ENCODE measurements at regions not wholly inside any gene's neighbourhood (a gene's known extent, or its start where the extent isn't known, plus 50 kb on each side); places are given as distances from the start of the nearest gene placed in this dataset.

DNA sequence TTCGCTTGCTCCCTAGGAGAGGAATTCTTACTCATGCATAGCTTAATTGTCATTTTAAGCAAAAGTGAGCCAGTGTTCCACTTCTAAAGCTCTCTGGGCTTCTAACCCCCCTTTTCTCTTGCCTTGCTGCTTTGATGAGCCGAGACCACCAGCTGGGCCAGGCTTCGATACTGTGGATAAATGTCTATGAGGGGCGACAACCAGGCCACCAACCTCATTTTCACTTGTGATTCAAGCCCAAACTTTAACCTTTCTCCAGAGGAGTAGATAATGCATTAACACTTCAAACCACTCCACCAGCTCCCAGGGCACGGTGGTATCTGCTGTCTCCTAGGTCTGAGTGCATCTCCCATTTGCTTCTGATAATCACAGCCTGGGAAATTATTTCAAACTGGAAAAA lies 205.6 kb downstream of the PSAT1 start:
- no peak for DNase-seq (ENCODE audit: low spot score)

DNA sequence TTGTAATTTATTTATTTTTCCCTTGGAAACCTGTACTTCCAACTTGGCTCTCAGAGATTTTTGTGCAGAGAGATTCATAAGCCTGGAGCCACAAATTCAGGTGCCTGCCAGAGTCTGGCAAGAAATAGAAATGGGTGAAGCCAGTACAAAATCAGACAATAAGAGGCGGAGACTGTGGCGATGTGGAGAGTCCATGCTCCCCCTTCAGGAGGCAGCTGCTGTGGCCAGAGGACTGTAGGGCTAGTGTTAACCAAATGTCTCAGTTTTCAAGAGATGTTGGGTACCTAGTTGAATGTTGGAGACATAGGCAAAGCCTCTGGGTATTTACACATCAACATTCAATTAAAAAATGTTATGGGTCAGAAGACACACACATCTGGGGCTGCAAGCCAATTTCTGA lies 208.6 kb downstream of the PSAT1 start:
- no peak for DNase-seq (ENCODE audit: low spot score)

DNA sequence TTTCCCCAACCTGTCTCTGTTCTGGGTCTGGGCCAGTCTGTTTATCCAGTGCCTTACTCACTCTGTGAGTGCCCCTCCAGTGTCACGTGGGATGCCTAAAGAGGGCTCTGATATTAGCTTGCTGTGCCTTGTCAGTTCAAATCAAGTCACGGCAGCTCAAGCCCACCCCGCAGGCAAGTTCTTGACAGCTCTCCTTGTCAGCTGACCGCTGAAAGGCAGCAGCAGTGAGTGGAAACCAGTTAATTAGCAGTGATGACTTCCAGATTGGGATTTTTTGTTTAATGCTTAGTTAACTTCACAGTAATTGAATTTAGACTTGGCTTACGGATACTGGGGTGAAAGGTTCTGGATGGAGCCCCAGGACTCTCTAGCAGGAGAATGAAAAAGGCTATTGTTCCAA lies 210.1 kb downstream of the PSAT1 start:
- no peak for DNase-seq (ENCODE audit: low spot score)

DNA sequence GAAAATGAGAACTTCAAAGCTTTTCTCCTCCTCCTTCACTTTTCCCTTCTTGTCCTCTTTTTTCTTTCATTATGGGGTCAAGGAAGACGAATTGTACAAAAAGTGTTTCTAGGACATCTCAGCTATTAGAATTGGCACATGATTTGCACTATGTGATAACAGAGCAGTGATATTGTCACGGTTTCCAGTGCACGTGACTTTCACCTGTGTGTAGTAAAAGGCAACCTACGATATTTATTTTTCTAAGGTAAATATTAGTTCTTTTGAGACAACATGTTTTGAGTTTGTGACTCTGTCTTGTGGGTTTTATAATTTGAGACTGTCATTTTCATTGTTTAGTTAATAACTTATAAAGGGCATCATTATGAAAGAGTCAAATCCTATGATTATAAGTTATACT lies 213.1 kb downstream of the PSAT1 start:
- DNase-seq (ENCODE audit: low spot score) = no peak

DNA sequence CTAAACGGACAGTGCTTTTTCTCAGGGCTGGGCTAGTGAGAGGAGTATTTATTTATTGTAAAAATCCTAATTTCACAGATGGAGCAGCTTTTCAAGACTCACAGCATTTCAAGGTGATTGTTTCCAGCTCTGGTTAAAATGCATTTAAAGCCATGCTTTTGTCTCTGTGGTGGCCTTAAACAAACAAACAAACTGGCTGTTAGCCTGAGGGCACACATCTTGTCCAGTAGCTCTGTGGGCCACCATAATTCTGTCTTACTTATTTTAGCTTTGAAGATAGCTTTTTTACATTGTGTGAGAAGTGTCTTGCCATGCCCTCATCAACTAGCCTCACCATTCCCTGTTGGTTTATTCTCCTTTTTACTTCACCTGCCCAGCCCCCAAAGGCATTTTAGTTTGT lies 218.2 kb downstream of the PSAT1 start:
- no peak for DNase-seq (ENCODE audit: low spot score)

DNA sequence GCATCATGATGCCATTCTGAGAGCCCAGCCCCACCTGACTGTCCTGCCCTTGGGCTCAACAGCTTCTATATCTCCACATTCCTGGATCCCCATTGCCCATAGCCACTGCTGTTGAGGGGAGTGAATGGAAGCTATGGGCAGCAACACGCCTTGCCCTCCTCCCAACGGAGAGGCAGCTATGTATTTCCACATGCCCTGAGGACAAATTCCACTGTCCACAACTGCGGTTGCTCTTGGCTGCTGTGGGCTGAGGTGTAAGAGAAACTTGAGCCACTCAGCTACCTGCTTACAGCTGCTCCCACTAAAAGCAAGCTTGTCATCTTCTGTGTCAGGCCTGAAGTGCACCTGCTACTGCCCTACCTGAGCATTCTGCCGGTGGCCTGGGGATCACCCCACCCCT lies 222.9 kb downstream of the PSAT1 start:
- DNase-seq (ENCODE audit: low spot score) = no peak

DNA sequence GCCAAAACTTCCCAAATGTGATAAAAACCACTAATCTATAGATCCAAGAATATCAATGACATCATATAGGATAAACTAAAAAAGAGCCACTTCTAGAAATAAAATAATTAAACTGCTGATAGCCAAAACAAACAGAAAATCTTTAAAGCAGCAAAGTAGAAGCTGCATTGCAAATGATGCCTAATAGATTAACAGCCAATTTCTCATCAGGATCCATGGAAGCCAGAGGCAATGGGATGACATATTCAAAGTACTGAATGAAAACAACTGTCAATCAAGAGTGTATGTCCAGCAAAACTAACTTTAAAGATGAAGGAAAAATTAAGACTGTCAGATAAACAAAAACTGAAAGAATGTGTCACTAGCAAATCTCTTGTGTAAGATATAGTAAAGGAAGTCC lies 224.8 kb downstream of the PSAT1 start:
- no peak for DNase-seq (ENCODE audit: low spot score)

DNA sequence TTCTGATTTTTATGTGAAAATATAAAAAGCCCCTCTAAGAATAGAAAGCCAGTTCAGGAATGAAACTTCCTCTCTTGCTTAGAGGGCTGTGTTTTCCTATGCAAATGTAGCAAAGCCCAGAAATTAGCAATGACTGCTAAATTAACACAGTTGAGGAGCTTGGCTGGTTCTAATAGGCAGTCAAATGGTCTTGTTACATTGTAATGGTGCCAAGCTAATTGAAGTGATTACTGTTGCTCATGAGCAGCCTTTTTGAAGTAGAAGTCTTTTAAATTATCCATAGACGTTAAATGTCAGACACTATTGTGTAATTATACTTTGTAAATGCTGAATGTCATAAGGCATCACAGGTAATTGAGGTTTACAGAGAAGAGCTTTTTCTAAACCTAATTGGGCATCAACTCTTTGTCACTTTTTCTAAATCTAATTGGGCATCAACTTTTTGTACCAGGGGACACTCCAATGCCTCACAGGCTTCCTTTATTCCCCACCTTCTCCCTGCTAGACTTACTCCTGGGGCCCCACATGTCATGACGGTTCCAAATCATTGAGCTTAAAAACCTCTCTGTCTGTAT lies 229.1 kb downstream of the PSAT1 start:
- DNase-seq (ENCODE audit: low spot score) = no peak

DNA sequence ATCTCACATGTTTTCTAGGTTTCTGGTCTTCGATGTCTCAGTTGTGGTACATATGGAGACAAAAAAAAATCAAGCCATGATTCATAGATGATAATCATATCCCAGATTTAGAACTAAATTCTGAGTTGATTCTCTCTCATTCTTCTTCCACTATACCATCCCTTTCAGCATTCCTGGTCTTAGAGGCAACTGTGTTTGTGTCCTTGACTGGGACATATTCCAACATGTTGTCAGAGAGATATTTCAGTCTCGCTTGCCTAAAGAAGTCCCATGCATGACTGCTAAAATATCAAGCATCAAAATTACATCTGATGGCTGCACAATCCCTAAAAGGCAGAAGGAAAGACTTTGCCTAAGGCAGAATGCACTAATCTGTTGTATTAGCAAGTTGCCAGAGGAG lies 236.6 kb downstream of the PSAT1 start:
- no peak for DNase-seq (ENCODE audit: low spot score)

DNA sequence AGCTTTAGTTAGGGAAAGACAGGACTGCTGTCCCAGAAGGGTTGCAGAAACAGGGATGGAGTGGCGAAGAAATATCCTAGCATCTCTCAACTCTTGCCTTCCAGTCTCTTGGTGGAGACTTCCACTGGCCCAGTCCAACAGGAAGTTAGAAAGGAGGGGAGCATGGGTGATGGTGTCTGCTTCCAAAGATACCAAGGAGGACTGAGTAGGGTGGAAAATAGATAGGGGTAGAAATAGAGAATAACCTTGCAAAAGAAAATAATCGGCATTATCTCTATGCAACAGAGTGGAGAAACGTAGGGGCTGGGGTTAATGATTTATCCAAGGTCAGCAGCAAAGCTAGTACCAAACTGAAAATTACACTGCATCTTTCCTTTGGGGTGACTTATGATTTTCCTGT lies 242.3 kb downstream of the PSAT1 start:
- DNase-seq (ENCODE audit: low spot score) = no peak

DNA sequence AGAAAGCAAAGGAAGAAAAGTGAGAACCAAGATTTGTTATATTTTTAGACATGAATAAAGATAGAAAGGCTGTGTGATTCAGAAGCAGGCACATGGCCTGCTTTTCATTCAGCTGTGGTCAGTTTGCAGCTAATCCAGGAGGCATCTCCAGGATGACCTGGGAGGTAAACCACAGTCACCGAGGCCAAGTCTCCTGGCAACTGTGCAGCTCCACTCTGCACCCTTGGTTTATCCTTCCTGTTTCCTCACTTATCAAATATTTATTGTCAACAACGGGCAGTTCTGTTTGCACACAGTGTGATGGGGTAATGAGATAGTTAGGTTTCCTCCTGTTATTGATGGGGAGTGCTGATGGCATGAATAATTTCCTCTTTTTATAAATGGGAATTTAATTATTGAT lies 243.0 kb downstream of the PSAT1 start:
- no peak for DNase-seq (ENCODE audit: low spot score)

DNA sequence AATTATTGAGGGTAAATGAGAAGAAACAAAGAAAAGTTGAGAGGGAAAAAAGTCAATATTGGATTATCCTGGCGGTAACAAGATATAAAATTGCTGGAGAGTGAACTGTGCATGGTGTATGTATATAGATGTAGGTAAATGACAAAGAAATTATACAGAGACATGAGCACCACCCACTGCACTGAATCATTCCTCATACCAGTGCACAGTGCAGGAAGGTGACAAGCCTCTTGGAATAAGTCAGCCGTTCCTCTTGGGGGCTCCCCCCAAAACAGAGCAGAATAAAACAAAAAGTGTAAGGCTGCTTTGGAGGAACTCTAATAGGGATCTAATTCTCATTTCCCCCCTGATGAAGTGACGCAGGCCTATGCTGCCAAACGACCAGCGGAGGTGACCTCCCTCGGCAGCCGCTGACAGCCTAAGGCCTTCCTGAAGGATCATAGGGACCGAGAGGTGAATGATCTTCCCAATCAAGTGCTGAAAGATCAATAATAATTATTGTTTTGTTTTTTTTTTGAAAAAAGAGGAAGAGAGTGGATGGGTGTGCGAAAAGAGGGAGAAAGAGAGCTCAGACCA lies 245.0 kb downstream of the PSAT1 start:
- no peak for DNase-seq (ENCODE audit: low spot score)

DNA sequence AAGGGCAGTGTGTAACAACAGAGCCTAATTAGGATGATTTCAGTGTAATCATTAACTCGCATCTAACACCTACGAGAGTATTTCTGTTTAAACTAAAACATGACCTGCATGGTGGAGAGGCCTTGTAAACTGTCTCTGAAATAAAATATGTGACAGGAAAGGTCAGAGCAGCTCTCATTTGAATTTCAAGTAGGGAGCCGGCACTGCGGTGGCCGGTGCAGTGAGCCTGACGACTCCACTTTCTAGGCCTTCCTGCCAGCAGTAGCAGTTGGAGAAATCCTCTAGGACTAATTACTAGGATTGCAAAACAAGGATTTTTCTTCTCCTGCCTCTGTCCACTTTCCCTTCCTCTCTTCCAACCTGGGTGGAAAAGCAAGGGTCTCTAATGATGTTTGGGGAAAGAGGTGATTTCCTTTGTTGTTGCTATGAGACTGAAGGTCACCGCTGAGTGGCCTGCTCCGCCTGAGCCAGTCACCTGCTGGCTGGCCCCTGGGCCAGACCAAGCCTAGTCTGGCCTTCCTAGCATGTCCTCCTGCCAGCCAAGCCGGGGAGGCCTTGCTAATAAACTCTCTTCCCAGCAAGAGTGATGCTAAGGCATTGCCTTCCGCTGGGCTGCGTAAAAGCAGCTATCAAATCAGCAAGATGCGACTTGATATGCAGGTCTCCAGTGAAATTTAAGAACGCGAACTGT lies 245.7 kb downstream of the PSAT1 start:
- no peak for DNase-seq (ENCODE audit: low spot score)

DNA sequence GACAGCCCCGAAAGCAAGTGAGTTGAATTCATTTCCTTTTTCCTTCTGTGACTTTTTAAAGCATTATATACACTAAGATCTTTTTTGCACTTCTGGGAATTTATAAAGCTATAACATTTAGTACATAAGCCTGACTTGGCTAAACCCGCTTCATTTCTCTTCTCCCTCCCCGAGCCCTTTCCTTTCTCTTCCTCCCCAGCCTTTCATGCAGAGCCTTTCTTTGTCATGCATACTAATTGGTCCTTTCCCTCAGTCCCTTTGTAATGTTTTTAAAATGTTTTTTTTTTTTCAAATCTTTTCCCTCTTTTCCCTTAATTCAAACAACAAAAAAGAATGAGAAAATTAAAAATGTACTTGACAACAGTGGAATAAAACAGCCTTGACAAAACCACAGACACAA lies 246.4 kb downstream of the PSAT1 start:
- DNase-seq (ENCODE audit: low spot score) = no peak

DNA sequence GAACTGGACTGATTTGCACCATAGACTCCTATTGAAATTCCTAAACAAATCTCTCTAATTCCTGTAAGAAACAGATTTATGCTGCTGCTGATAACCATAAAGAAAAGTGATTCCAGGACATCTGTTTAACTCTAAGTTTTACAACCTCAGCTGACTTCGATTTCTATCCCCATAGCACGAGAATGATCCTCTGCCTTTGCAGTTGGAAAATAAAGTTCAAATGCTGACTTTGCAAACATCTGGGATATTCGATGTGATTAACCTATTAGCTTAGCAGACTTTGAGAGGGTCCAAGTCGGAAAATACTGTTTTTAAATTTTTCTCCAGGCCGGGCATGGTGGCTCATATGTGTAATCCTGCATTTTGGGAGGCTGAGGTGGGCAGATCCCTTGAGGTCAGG lies 247.3 kb downstream of the PSAT1 start:
- DNase-seq (ENCODE audit: low spot score) = no peak

DNA sequence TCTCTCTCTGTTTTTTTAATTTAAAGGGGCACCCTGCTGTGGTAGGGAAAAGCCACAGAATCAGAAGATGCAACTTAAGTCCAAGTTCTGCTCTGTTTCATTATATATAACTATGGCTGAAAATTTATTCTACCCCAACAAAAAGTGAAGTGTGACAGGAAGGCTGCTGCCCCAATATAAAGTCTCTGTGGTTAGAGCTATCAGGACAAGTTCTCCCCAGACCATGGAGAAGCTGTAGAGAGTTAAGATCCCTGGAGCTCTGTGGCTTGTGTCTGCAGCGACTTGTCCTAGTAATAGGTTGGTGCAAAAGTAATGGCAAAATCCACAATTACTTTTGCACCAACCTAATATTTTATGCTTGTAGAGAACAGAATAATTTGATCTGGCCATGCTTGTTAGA lies 250.9 kb downstream of the PSAT1 start:
- no peak for DNase-seq (ENCODE audit: low spot score)

DNA sequence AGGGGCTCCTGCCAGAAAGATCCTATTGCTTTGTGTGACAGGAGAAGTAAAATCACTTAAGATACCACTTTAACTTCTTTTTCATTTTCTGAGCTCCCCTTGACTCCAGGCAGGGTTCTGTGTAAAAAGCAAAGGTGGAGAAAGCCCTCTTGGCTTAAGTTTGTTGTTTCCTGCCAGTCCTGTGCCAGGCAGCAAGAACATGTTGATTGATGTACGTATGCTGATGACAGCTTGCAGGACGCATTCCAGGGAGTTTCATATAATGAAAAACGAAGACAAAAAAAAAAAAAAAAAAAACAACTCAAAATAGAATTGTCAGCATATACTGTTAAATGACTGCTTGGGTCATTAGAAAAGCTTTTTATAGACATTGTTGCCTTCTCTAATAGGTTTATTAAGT lies 251.7 kb downstream of the PSAT1 start:
- DNase-seq (ENCODE audit: low spot score) = no peak

DNA sequence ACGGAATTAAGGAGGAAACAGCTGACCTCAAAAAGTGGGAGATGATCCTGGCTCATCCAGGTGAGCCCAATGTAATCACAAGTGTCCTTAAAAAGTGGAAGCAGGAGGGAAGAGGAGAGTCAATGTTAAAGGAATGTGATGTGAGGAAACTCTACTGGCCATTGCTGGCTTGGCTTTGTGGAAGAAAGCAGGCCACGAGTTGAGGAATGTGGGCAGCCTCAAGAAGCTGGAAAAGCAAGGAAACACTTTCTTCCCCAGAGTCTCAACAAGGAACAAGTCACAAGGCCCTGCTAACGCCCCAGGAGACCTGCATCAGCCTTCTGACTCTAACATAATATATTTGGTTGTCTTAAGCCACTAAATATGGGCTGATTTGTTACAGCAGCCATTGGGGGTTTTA lies 252.8 kb downstream of the PSAT1 start:
- DNase-seq (ENCODE audit: low spot score) = no peak

DNA sequence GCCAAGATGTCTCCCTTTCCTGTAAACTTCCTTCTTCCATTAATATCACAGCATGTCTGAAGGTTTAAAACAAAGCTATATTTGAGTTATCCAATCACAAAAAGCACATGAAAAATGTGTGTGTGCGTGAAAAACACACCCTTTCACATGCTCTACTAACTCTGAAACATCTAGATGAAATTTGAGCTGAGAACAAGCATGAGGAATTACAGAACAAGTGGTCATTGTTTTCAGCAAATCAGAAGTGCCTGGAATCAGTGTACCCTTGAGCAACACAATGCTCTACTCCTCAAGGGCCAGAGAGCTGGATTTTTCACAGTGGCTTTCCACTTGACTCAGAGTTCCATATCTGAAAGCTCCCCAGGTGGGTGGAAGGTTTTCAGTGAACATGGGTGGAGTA lies 255.9 kb downstream of the PSAT1 start:
- DNase-seq (ENCODE audit: low spot score) = no peak

DNA sequence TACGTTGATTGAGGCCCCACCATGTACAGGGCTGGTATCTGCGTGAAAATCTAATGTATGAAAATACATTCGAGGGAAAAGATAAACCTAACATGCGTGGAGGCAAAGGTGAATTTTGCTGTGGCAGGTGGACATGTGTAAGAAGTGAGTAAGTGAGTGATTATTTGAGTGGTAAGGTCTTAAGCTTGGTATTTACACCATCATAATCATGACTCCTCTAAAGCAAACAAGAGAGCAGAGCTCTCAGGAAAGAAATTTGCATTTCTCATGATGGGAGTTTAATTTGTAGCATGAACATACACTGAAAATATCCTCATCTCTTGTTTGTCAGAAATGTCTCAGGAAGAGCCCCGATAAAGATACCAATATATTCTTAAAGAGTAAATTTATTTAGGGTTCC lies 260.6 kb downstream of the PSAT1 start:
- DNase-seq (ENCODE audit: low spot score) = no peak

DNA sequence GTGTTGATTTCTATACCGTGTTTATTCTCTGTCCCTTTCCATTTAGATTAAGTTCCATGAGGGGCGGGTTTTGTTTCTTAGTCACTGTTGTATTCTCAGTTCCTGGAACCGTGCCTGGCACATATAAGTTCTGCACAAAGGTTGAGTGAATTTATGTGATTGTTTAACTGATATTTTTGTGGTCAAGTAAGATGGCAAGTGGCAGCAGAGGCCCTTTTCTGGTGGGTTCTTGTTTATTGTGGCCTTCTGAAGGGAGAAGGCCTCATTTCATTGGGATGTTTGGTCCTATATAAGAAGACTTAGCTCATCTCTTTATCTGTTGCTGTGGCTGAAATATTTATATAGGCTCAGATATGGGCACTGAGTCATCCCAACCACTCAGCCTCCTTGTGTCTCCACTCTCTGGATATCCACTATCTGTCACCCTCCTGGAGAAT lies 262.5 kb downstream of the PSAT1 start:
- no peak for DNase-seq (ENCODE audit: low spot score)

DNA sequence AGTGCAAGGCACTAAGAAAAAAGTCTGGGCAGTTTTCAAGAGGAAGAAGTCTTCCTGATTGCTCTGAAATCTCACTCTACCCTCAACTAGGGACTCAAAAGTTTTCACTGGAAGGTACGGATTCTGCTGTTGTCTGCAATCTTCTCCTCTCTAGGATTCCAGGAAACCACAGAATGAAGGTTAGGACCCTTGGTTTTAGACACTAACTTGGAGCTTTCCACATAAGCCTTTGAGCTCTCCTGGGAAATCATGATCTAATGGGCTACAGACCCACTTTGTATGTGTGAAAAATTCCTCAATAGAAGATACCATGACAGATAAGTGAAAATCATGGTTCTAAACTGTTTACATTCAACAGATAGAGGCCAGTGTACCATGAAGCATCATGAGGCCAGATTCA lies 265.1 kb downstream of the PSAT1 start:
- DNase-seq (ENCODE audit: low spot score) = no peak

DNA sequence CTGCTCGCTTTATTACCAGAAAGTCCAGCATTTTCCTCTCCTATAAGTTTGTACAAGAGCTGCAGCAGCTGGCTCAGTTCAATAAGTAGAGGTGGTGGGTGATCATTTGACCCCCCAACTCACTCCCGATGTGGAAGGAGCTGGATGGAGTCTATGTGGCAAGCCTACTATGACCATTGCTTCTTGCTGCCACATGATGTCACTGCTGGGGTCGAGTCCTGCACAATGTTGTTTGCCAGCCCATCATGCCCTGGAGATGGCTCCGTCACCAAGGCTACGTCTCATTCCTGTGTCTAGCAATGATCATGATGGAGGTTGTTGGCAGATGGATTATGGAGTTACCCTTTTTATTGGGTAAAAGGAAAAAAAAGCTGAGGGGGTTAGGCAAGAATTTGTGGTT lies 266.3 kb downstream of the PSAT1 start:
- no peak for DNase-seq (ENCODE audit: low spot score)

DNA sequence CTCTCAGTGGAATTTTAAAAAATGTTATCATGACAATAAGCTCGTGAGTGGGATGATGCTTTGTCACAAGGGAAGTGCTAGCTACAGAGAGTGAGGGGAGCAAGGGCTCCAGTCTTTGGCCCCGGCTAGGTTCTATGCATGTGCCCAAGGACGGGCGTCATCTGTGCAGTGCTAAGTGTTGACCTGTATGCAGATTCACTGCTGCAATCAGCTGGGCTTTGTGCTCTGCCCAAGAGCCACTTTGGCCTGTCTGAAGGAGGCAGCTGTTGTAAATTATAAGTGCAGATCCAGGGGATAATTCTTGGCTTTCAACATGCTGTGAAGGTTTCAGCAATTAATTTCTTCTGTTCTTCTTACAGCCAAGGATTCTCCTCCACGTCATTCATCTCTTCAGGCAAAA lies 268.6 kb downstream of the PSAT1 start:
- DNase-seq (ENCODE audit: low spot score) = no peak
